CD14-positive monocyte (primary cell): ENCODE measurements at regions not wholly inside any gene's neighbourhood (a gene's known extent, or its start where the extent isn't known, plus 50 kb on each side); places are given as distances from the start of the nearest gene placed in this dataset.
A peak's percentile ranks its signal among the peaks of the same experiment; 100 is the strongest.

ENCODE experiments used
- DNase-seq, 3 donors: peaks; one replicate each; pipeline ENCODE4 v3.0.0-alpha.2; 2011 to 2022
- H2AFZ ChIP-seq: 2 replicates; pipeline ENCODE4 v1.6.0; 2012; ENCODE audit warnings: mild to moderate bottlenecking, low read depth, low read length, inconsistent platforms; ENCODE audit not compliant: insufficient read depth, poor library complexity, severe bottlenecking
- H3K27ac ChIP-seq, 2 donors: 1 replicate in 1 of 2; 2 replicates in 1 of 2; pipeline ENCODE4 v1.5.1; 2012 to 2013; ENCODE audit warnings: low read length in 2 of 2, control low read depth in 1 of 2, inconsistent platforms in 1 of 2, low read depth in 1 of 2, mild to moderate bottlenecking in 1 of 2
- H3K27me3 ChIP-seq, 2 donors: one replicate each; pipeline versions ENCODE4 v1.6.0 to v1.6.1; 2011 to 2013; ENCODE audit warnings: low read length in 2 of 2; ENCODE audit not compliant: control insufficient read depth in 2 of 2, insufficient read depth in 2 of 2
- H3K36me3 ChIP-seq, 2 donors: replicated peaks in 1 of 2; 1 replicate in 1 of 2; 2 replicates in 1 of 2; pipeline versions ENCODE4 v1.5.1 to v1.6.1; 2012 to 2013; ENCODE audit warnings: low read length in 2 of 2, control low read depth in 1 of 2, inconsistent platforms in 1 of 2, mild to moderate bottlenecking in 1 of 2; ENCODE audit not compliant: insufficient read depth in 2 of 2, control insufficient read depth in 1 of 2
- H3K4me1 ChIP-seq, 2 donors: 1 replicate in 1 of 2; 2 replicates in 1 of 2; pipeline versions ENCODE4 v1.5.1 to v1.6.1; 2012 to 2013; ENCODE audit warnings: low read length in 2 of 2, control low read depth in 1 of 2, inconsistent platforms in 1 of 2, mild to moderate bottlenecking in 1 of 2, moderate library complexity in 1 of 2; ENCODE audit not compliant: insufficient read depth in 2 of 2, control insufficient read depth in 1 of 2
- H3K4me2 ChIP-seq: replicated peaks from 2 replicates; pipeline ENCODE3; 2012; ENCODE audit warnings: low read length, moderate library complexity, mild to moderate bottlenecking; ENCODE audit not compliant: poor library complexity, severe bottlenecking; ENCODE audit errors: extremely low read depth
- H3K4me3 ChIP-seq, 3 experiments: fragments of 200-600 bp in 1 of 3; sonication (generic) in 1 of 3; replicated peaks in 1 of 3; 1 replicate in 2 of 3; 2 replicates in 1 of 3; pipeline ENCODE4 v1.5.1; 2011 to 2013; ENCODE audit warnings: low read length in 3 of 3, mild to moderate bottlenecking in 3 of 3, control low read depth in 2 of 3, low read depth in 2 of 3, inconsistent platforms in 1 of 3, moderate library complexity in 1 of 3
- H3K79me2 ChIP-seq: 2 replicates; pipeline ENCODE4 v1.6.0; 2012; ENCODE audit warnings: mild to moderate bottlenecking, control low read depth, inconsistent platforms, low read length, moderate library complexity; ENCODE audit not compliant: insufficient read depth
- H3K9ac ChIP-seq: 2 replicates; pipeline ENCODE4 v1.6.0; 2017; ENCODE audit warnings: low read length, mild to moderate bottlenecking; ENCODE audit not compliant: insufficient read depth, poor library complexity, severe bottlenecking
- H3K9me3 ChIP-seq, 2 donors: replicated peaks in 1 of 2; 1 replicate in 1 of 2; 2 replicates in 1 of 2; pipeline versions ENCODE4 v1.5.1 to v1.6.1; 2012 to 2013; ENCODE audit warnings: low read length in 2 of 2, control low read depth in 1 of 2; ENCODE audit not compliant: control insufficient read depth in 1 of 2, insufficient read depth in 1 of 2
- H4K20me1 ChIP-seq: 2 replicates; pipeline ENCODE4 v1.6.0; 2012; ENCODE audit warnings: mild to moderate bottlenecking, low read length, control low read depth, moderate library complexity; ENCODE audit not compliant: insufficient read depth
- H3K27ac Mint-ChIP-seq, 7 donors: one replicate each; pipeline ENCODE4 v1.8.0; 2020; ENCODE audit warnings: mild to moderate bottlenecking in 7 of 7, mixed read lengths in 7 of 7, moderate library complexity in 6 of 7, inconsistent platforms in 2 of 7
- H3K27me3 Mint-ChIP-seq, 3 donors: one replicate each; pipeline ENCODE4 v1.8.0; 2021 to 2022; ENCODE audit warnings: low read depth in 3 of 3, mild to moderate bottlenecking in 3 of 3, mixed read lengths in 3 of 3, moderate library complexity in 3 of 3, inconsistent platforms in 1 of 3
- H3K36me3 Mint-ChIP-seq, 2 donors: one replicate each; pipeline ENCODE4 v1.8.0; 2020; ENCODE audit warnings: mixed read lengths in 2 of 2, inconsistent platforms in 1 of 2, mild to moderate bottlenecking in 1 of 2
- H3K4me1 Mint-ChIP-seq: one replicate; pipeline ENCODE4 v1.8.0; 2020; ENCODE audit warnings: mild to moderate bottlenecking, mixed read lengths
- H3K4me3 Mint-ChIP-seq, 2 donors: one replicate each; pipeline ENCODE4 v1.8.0; 2020; ENCODE audit warnings: mild to moderate bottlenecking in 2 of 2, mixed read lengths in 2 of 2, moderate library complexity in 1 of 2
- H3K9me3 Mint-ChIP-seq, 7 donors: one replicate each; pipeline ENCODE4 v1.8.0; 2020 to 2022; ENCODE audit warnings: mixed read lengths in 7 of 7, mild to moderate bottlenecking in 6 of 7, moderate library complexity in 6 of 7, inconsistent platforms in 2 of 7
- CTCF ChIP-seq: fragments of 200-600 bp; IDR thresholded peaks from one replicate; pipeline ENCODE4 v1.8.0; 2022; ENCODE audit warnings: antibody characterized with exemption, mild to moderate bottlenecking
- WGBS: methylation state at CpG from one replicate; pipeline ENCODE4 v1.1.5; 2013; ENCODE audit warnings: missing lambda C conversion rate; ENCODE audit not compliant: insufficient coverage; 5-methylcytosine and 5-hydroxymethylcytosine counted together
- intact Hi-C, 2 donors: fragments of 100-400 bp; cut with micrococcal nuclease; formaldehyde crosslinking; loops; one replicate each; pipeline versions ENCODE4 v1.15.0 to v1.15.1; 2023

- peaks cover 0 to 3% (median 1%) of the 10 kb centered on the region in 7 donors for H3K9me3 Mint-ChIP-seq
- Histone ChIP-seq H2AFZ (no peak overlapping the region), H3K36me3 (no peaks in the 10 kb centered on the region), H4K20me1 (no peaks in the 10 kb centered on the region), H3K4me1 (no peaks in the 10 kb centered on the region), H3K9ac (no peak overlapping the region), H3K9me3 (no peaks in the 10 kb centered on the region), H3K27ac (no peak overlapping the region), H3K4me3 (no peak overlapping the region), H3K79me2 (no peaks in the 10 kb centered on the region), H3K27me3 (no peaks in the 10 kb centered on the region), H3K4me2 (no peak overlapping the region)
- intact Hi-C loops: no loop called here
- no peaks in the 10 kb centered on the region for H3K4me1 Mint-ChIP-seq
- TF ChIP-seq CTCF: no peak
- DNase-seq: no peak
- no peak overlapping the region for H3K4me3 Mint-ChIP-seq
- H3K27me3 Mint-ChIP-seq: peaks cover 0 to 5% (median 0%) of the 10 kb centered on the region in 3 donors
- no CpG with 5 or more reads among the region's 2 CpGs for WGBS
- no peak overlapping the region for H3K27ac Mint-ChIP-seq
- no peaks in the 10 kb centered on the region for H3K36me3 Mint-ChIP-seq
Measured at GRCh38 chrX:38954520-38954919, 153.3 kb downstream of the MID1IP1 start.

- H3K4me2 ChIP-seq: no peak overlapping the region
- H3K4me3 ChIP-seq: no peak overlapping the region
- H4K20me1 ChIP-seq: no peaks in the 10 kb centered on the region
- Mint-ChIP-seq H3K27ac (peak overlapping the region in 1 of 7 donors; percentile 54), H3K4me1 (peaks cover 3% of the 10 kb centered on the region), H3K36me3 (no peaks in the 10 kb centered on the region), H3K9me3 (peaks cover 2 to 19% (median 12%) of the 10 kb centered on the region in 7 donors), H3K27me3 (peaks cover 0 to 5% (median 0%) of the 10 kb centered on the region in 3 donors), H3K4me3 (no peak overlapping the region)
- H3K9me3 ChIP-seq: peaks cover 9 to 11% of the 10 kb centered on the region in 2 donors
- WGBS: no CpG with 5 or more reads among the region's 1 CpG
- no peaks in the 10 kb centered on the region for H3K27me3 ChIP-seq
- H3K79me2 ChIP-seq: no peaks in the 10 kb centered on the region
- no peak for TF ChIP-seq CTCF
- H3K4me1 ChIP-seq: no peaks in the 10 kb centered on the region
- DNase-seq: no peak
- intact Hi-C loops: no loop called here
- no peaks in the 10 kb centered on the region for H3K36me3 ChIP-seq
- no peak overlapping the region for H3K9ac ChIP-seq
- H2AFZ ChIP-seq: no peak overlapping the region
- H3K27ac ChIP-seq: no peak overlapping the region
Measured at GRCh38 chrX:38959736-38960135, 158.5 kb downstream of the MID1IP1 start.
